OCI-LY7 (cell line): ENCODE measurements at regions not wholly inside any gene's neighbourhood (a gene's known extent, or its start where the extent isn't known, plus 50 kb on each side); places are given as distances from the start of the nearest gene placed in this dataset.

Experiments
- CTCF ChIP-seq: fragments of 200-600 bp; sonication (generic); conservative IDR thresholded peaks from 2 replicates; pipeline ENCODE4 v1.5.1; 2014; ENCODE audit warnings: mild to moderate bottlenecking, antibody characterized with exemption, low read length, moderate library complexity, mixed read lengths
- EZH2phosphoT487 ChIP-seq: fragments of 200-600 bp; sonication (generic); IDR thresholded peaks from 2 replicates; pipeline ENCODE4 v1.6.1; 2018; ENCODE audit warnings: low read depth, borderline replicate concordance, mild to moderate bottlenecking, mixed run types, antibody characterized with exemption, low read length, moderate library complexity, mixed read lengths

DNA sequence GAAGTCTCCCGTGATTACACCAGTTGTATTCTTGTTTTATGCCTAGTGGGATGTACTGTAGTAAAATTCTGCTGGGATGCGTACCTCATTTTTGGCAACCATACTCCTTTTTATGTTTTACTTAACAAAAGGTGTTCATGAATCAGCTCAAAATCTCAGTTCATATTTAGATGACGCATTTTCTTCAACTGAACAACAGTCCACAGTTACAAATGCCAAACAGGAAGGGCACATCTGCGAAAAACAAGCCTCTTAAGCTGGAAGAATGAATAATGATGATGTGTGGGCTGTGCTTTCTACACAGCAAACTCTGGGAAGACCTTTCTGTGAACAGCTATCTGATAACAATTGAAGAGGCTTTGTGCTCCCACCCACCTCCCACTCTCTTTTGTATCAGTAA is 68.4 kb upstream of the NRBF2 start:
- TF ChIP-seq CTCF (no peak), EZH2phosphoT487 (no peak)
